Breast epithelium (tissue), 3 donors: ENCODE measurements at regions not wholly inside any gene's neighbourhood (a gene's known extent, or its start where the extent isn't known, plus 50 kb on each side); places are given as distances from the start of the nearest gene placed in this dataset.

Experiments
- CTCF ChIP-seq, 3 donors: fragments of 450-650 bp; IDR thresholded peaks; one replicate each; pipeline ENCODE4 v1.5.1; 2016 to 2017; ENCODE audit warnings: antibody characterized with exemption in 3 of 3, mild to moderate bottlenecking in 3 of 3, moderate library complexity in 3 of 3
- POLR2A ChIP-seq: fragments of 450-650 bp; IDR thresholded peaks from one replicate; pipeline ENCODE4 v1.6.1; 2016; ENCODE audit warnings: antibody characterized with exemption, mild to moderate bottlenecking, moderate library complexity

- TF ChIP-seq CTCF (IDR thresholded peaks at IDR 0.05) (no peak), POLR2A (no peak)
Observed at GRCh38 chr6:145373826-145374225, 361.5 kb downstream of the EPM2A start.
